OCI-LY3 (cell line): ENCODE measurements at regions not wholly inside any gene's neighbourhood (a gene's known extent, or its start where the extent isn't known, plus 50 kb on each side); places are given as distances from the start of the nearest gene placed in this dataset.

ENCODE experiments used
- H2AFZ ChIP-seq: fragments of 200-600, 300-600 bp; shearing (Covaris generic); 2 replicates; pipeline ENCODE4 v1.6.0; 2014; ENCODE audit warnings: antibody characterized with exemption, low read depth, low read length
- H3K27ac ChIP-seq: fragments of 200-600, 300-600 bp; sonication (generic); 2 replicates; pipeline ENCODE4 v1.5.1; 2014; ENCODE audit warnings: mild to moderate bottlenecking, low read length, moderate library complexity, mixed read lengths
- H3K27me3 ChIP-seq: fragments of 200-600, 300-600 bp; sonication (generic); 2 replicates; pipeline ENCODE4 v1.6.1; 2014; ENCODE audit warnings: low read depth, low read length, mixed read lengths
- H3K36me3 ChIP-seq: fragments of 200-600, 300-600 bp; sonication (generic); replicated peaks from 2 replicates; pipeline ENCODE3; 2014; ENCODE audit warnings: low read depth, low read length, mixed read lengths
- H3K4me1 ChIP-seq: fragments of 300-600, 200-600 bp; sonication (generic); 2 replicates; pipeline ENCODE4 v1.6.1; 2014; ENCODE audit warnings: low read length, mixed read lengths
- H3K4me2 ChIP-seq: fragments of 200-600, 300-600 bp; sonication (generic); 2 replicates; pipeline ENCODE4 v1.6.1; 2014; ENCODE audit warnings: low read length, mixed read lengths
- H3K4me3 ChIP-seq: fragments of 300-600, 200-600 bp; sonication (generic); 2 replicates; pipeline ENCODE4 v1.5.1; 2014; ENCODE audit warnings: antibody characterized with exemption, mild to moderate bottlenecking, low read length, moderate library complexity
- H3K79me2 ChIP-seq: fragments of 300-600, 200-600 bp; shearing (Covaris generic); 2 replicates; pipeline ENCODE4 v1.6.1; 2014; ENCODE audit warnings: mild to moderate bottlenecking, low read length, mixed read lengths
- H3K9ac ChIP-seq: fragments of 300-600, 200-600 bp; shearing (Covaris generic); 2 replicates; pipeline ENCODE4 v1.6.0; 2014; ENCODE audit warnings: mild to moderate bottlenecking, low read length, moderate library complexity
- H3K9me3 ChIP-seq: fragments of 200-600, 300-600 bp; shearing (Covaris generic); 2 replicates; pipeline ENCODE4 v1.6.1; 2014; ENCODE audit warnings: low read length, mixed read lengths; ENCODE audit not compliant: insufficient read depth
- H4K20me1 ChIP-seq: fragments of 200-600, 300-600 bp; sonication (generic); 2 replicates; pipeline ENCODE4 v1.6.1; 2016; ENCODE audit warnings: low read length, mixed read lengths; ENCODE audit not compliant: insufficient read depth
- CTCF ChIP-seq: fragments of 200-600, 300-600 bp; sonication (generic); IDR thresholded peaks from 2 replicates; pipeline ENCODE4 v1.5.1; 2014; ENCODE audit warnings: antibody characterized with exemption, low read length, low read depth
- EZH2phosphoT487 ChIP-seq: fragments of 200-600 bp; shearing (Covaris generic); IDR thresholded peaks from 2 replicates; pipeline ENCODE4 v1.6.1; 2018; ENCODE audit warnings: antibody characterized with exemption, mixed run types, low read depth

DNA sequence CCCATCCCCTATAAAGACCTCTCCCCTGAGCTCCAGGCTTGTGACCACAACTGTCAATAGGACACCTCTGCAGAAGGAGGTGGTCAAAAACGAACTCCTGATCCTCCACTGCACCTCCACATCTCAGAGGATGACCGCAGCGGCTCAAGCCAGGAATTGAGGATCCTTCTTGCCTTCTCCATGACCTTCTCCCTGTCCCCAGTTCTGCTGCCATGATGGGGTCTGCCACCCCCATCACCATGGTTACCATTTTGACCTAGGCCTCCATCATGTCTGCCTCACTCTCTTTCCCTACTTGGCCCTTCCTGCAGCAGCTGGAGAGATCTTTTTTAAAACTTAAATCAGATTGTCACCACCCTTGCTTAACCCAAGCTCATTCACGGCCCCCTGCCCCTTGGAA lies 81.3 kb upstream of the LINGO1 start:
- Histone ChIP-seq H3K4me3 (no peak overlapping the region), H3K9ac (no peak overlapping the region), H3K79me2 (no peaks in the 10 kb centered on the region), H3K4me1 (0 out of 2 replicates have a peak, but pooled peaks cover 3% of the 10 kb centered on the region), H3K36me3 (no peaks in the 10 kb centered on the region), H3K27ac (no peak overlapping the region), H2AFZ (no peak overlapping the region), H3K27me3 (peaks cover 5% of the 10 kb centered on the region; the same call in 1 of the 2 replicates), H4K20me1 (no peaks in the 10 kb centered on the region), H3K4me2 (no peak overlapping the region), H3K9me3 (no peaks in the 10 kb centered on the region)
- TF ChIP-seq CTCF = no peak

DNA sequence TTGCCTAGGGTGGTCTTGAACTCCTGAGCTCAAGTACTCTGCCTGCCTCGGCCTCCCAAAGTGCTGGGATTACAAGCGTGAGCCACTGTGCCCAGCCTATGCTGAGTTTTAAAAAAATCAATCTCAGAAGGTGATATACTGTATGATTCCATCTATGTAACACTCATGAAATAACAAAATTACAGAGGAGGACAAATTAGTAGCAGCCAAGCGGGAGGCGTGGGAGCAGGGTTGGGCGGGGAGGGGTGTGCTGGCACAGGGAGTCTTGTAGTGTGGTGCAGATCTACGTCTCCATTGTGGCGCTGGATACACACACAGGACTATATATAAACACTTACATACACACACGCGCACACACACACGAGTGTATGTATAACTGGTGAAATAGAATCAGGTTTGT lies 80.6 kb upstream of the LINGO1 start:
- Histone ChIP-seq H3K36me3 (no peaks in the 10 kb centered on the region), H4K20me1 (no peaks in the 10 kb centered on the region), H3K79me2 (no peaks in the 10 kb centered on the region), H3K4me3 (no peak overlapping the region), H3K27me3 (peaks cover 5% of the 10 kb centered on the region; the same call in 1 of the 2 replicates), H3K27ac (no peak overlapping the region), H3K4me2 (no peak overlapping the region), H2AFZ (no peak overlapping the region), H3K4me1 (0 out of 2 replicates have a peak, but pooled peaks cover 3% of the 10 kb centered on the region), H3K9me3 (no peaks in the 10 kb centered on the region), H3K9ac (no peak overlapping the region)
- TF ChIP-seq CTCF (no peak), EZH2phosphoT487 (no peak)

DNA sequence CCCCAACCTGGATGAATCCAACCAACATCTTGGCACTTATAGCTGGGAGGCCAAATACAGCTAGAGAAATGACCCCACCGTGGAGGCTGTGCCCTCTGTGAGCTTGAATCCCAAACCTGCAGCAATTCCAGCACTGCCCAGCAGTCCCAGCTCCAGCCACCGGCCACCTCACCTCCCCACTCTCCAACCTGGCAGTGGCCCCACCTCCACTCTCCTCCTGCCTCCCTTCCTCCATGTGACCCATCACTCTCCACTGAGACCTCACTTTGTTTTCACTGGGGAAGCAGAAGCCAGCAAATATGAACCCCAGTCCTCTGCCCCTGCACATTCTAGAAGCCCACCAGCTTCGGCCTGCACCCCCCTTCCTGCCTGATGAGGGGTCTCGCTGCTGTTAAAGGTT lies 79.7 kb upstream of the LINGO1 start:
- Histone ChIP-seq H4K20me1 (no peaks in the 10 kb centered on the region), H3K27ac (no peak overlapping the region), H3K27me3 (peaks cover 13% of the 10 kb centered on the region), H3K79me2 (no peaks in the 10 kb centered on the region), H3K9ac (no peak overlapping the region), H2AFZ (no peak overlapping the region), H3K4me1 (0 out of 2 replicates have a peak, but pooled peaks cover 3% of the 10 kb centered on the region), H3K9me3 (no peaks in the 10 kb centered on the region), H3K36me3 (no peaks in the 10 kb centered on the region), H3K4me2 (no peak overlapping the region), H3K4me3 (no peak overlapping the region)
- TF ChIP-seq EZH2phosphoT487 = no peak
- no peak for TF ChIP-seq CTCF

- Histone ChIP-seq H4K20me1 (no peaks in the 10 kb centered on the region), H2AFZ (no peak overlapping the region), H3K79me2 (no peaks in the 10 kb centered on the region), H3K4me1 (peaks cover 5% of the 10 kb centered on the region; the same call in 1 of the 2 replicates), H3K36me3 (no peaks in the 10 kb centered on the region), H3K9me3 (no peaks in the 10 kb centered on the region), H3K4me3 (no peak overlapping the region), H3K4me2 (no peak overlapping the region), H3K9ac (no peak overlapping the region), H3K27ac (no peak overlapping the region), H3K27me3 (peaks cover 16% of the 10 kb centered on the region)
- TF ChIP-seq CTCF (no peak), EZH2phosphoT487 (no peak)
Observed at GRCh38 chr15:77710637-77711036, 77.9 kb upstream of the LINGO1 start.
